H1 (cell line): ENCODE measurements at regions not wholly inside any gene's neighbourhood (a gene's known extent, or its start where the extent isn't known, plus 50 kb on each side); places are given as distances from the start of the nearest gene placed in this dataset.

Experiments
- EP300 ChIP-seq, 2 experiments: IDR thresholded peaks; 1 replicate in 1 of 2; 2 replicates in 1 of 2; pipeline ENCODE4 v1.6.1; 2011 to 2012; ENCODE audit warnings: low read depth in 2 of 2, low read length in 2 of 2, mild to moderate bottlenecking in 2 of 2, borderline replicate concordance in 1 of 2, inconsistent platforms in 1 of 2, moderate library complexity in 1 of 2
- EZH2 ChIP-seq: fragments of 200-600 bp; sonication (generic); IDR thresholded peaks from 2 replicates; pipeline ENCODE4 v1.7.1; 2012; ENCODE audit warnings: low read depth, mild to moderate bottlenecking, moderate library complexity, low read length, inconsistent platforms; ENCODE audit not compliant: severe bottlenecking
- GABPA ChIP-seq: IDR thresholded peaks from 2 replicates; pipeline ENCODE4 v1.6.1; 2011; ENCODE audit warnings: mild to moderate bottlenecking, low read length, moderate library complexity, borderline replicate concordance; ENCODE audit not compliant: insufficient read depth
- GTF2F1 ChIP-seq: IDR thresholded peaks from 2 replicates; pipeline ENCODE4 v1.6.1; 2012; ENCODE audit warnings: low read depth, low read length, improper control_type of control experiment, borderline replicate concordance
- POLR2A ChIP-seq, 2 experiments: IDR thresholded peaks; 1 replicate in 1 of 2; 2 replicates in 1 of 2; pipeline ENCODE4 v1.6.1; 2011; ENCODE audit warnings: low read depth in 2 of 2, low read length in 2 of 2, mild to moderate bottlenecking in 2 of 2; ENCODE audit errors: control extremely low read depth in 1 of 2
- POLR2AphosphoS5 ChIP-seq: IDR thresholded peaks from 2 replicates; pipeline ENCODE4 v1.6.1; 2011; ENCODE audit warnings: low read depth, low read length
- RXRA ChIP-seq: IDR thresholded peaks from 2 replicates; pipeline ENCODE4 v1.6.1; 2011; ENCODE audit warnings: low read depth, mild to moderate bottlenecking, low read length, moderate library complexity; ENCODE audit not compliant: insufficient read depth
- TF ChIP-seq, protein P1 (sequence below), 3 experiments: IDR thresholded peaks; 1 replicate in 2 of 3; 2 replicates in 1 of 3; pipeline versions ENCODE4 v1.5.1 to v1.6.1; 2011; ENCODE audit warnings: low read length in 3 of 3, mild to moderate bottlenecking in 3 of 3, inconsistent platforms in 2 of 3, low read depth in 1 of 3, moderate library complexity in 1 of 3; ENCODE audit not compliant: insufficient read depth in 1 of 3; ENCODE audit errors: control extremely low read depth in 1 of 3

DNA sequence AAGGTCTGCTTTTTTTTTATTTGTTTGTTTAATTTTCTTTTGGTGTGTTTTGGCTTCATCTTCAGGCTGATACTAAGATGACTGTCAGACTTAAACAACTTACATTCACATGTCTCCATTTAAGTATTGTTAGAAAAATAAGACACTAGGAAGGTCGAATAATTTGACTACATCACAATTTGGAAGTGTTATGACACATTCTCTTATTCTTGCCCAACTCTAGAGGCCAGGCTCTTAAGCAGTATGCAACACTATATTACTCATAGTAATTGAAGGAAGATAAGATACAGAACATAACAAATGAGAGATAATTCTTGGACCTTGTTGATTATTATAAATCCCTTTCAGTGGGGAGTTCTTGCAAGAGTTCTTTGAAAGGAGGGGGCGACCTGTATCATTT, 295.3 kb upstream of the COL3A1 start:
- TF ChIP-seq, protein P1, sequence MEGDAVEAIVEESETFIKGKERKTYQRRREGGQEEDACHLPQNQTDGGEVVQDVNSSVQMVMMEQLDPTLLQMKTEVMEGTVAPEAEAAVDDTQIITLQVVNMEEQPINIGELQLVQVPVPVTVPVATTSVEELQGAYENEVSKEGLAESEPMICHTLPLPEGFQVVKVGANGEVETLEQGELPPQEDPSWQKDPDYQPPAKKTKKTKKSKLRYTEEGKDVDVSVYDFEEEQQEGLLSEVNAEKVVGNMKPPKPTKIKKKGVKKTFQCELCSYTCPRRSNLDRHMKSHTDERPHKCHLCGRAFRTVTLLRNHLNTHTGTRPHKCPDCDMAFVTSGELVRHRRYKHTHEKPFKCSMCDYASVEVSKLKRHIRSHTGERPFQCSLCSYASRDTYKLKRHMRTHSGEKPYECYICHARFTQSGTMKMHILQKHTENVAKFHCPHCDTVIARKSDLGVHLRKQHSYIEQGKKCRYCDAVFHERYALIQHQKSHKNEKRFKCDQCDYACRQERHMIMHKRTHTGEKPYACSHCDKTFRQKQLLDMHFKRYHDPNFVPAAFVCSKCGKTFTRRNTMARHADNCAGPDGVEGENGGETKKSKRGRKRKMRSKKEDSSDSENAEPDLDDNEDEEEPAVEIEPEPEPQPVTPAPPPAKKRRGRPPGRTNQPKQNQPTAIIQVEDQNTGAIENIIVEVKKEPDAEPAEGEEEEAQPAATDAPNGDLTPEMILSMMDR (IDR thresholded peaks at IDR 0.05; ENCODE audit: control extremely low read depth in 1 of 3, insufficient read depth in 1 of 3, low read depth in 1 of 3, low read length in 3 of 3): no peak
- TF ChIP-seq POLR2AphosphoS5 (no peak), POLR2A (IDR thresholded peaks at IDR 0.05; ENCODE audit: control extremely low read depth in 1 of 2, low read depth in 2 of 2, low read length in 2 of 2) (no peak), RXRA (no peak), EP300 (IDR thresholded peaks at IDR 0.05; ENCODE audit: borderline replicate concordance in 1 of 2, low read depth in 2 of 2, low read length in 2 of 2) (no peak), EZH2 (no peak), GABPA (no peak), GTF2F1 (no peak)
